HG03159 (cell line): ENCODE measurements at regions not wholly inside any gene's neighbourhood (a gene's known extent, or its start where the extent isn't known, plus 50 kb on each side); places are given as distances from the start of the nearest gene placed in this dataset.
"Not testable (repeated sequence)": the region's sequence is repeated elsewhere in the genome, so short reads cannot be mapped to it uniquely, and the experiment has no call there.

Source experiments
- ATAC-seq: cut with Tn5 transposase; IDR thresholded peaks from one replicate; pipeline ENCODE4 v1.9.1; 2021; ENCODE audit warnings: mild to moderate bottlenecking, moderate library complexity; ENCODE audit not compliant: unreplicated experiment

GRCh38 chr12:46494424-46494823 is 121.9 kb upstream of the SLC38A2 start:
- no peak for ATAC-seq

GRCh38 chr12:46493834-46494181 is 121.2 kb upstream of the SLC38A2 start:
- no peak for ATAC-seq

- no peak for ATAC-seq
These were observed 120.7 kb upstream of the SLC38A2 start for GRCh38 chr12:46493150-46493833.

GRCh38 chr12:46492471-46493085 is 120.0 kb upstream of the SLC38A2 start:
- no peak for ATAC-seq

DNA sequence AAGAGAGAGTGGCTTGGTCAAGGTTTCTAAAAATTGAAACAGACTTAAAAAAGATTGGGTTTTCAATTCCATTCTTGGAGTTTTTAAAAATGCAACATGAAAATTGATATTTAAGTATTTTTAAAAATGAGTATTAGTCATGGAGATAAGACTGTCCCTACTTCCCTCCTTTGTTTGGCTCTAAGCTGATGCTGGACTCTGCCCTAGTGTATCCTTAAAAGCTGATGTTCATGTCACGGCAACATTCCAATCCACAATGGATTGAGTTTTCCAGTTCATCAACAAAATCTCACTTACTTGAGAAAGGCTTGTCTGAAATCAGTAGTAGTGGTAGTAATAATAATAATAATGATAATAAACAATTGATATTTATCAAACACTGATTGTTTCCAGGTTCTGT is 119.0 kb upstream of the SLC38A2 start:
- ATAC-seq, result no peak

DNA sequence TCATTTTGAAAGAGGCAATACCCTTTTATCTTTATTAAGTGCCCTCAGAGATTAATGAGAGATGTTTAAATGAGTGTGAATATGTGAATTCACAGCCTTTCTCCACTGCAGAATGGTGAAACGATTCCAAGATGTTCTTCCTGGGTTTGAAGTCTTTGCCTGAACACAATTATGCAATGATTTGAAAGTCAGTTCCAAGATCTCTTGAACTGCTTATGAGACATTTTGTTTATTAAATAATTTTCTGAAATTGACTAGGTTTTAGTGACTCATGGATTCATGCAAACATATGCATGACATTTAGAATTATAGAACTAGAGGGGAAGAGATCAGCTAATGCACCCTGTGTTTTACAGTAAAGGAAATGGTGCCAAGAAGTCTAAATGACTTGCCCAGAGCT is 118.1 kb upstream of the SLC38A2 start:
- no peak for ATAC-seq

DNA sequence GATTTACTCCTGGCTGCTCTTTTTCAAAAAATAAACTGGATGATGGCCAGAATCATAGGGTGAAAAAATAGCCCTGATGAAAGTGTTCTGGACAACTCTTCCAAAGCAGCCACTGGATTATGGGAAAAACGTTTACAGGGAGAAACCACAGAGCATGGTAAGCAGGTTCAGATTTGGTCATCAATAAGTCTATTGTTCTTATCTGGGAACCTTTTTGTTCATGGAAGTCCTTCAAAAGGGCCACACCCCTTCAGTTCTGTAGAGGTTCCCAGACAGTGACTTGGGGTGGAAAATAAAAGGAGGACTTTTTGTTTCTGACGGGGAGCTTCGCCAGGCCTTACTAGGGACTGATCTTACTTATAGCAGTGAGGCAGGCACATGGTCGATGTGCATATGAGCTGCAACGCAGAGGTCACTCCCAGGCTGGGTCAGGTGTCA is 117.4 kb upstream of the SLC38A2 start:
- ATAC-seq, result no peak

DNA sequence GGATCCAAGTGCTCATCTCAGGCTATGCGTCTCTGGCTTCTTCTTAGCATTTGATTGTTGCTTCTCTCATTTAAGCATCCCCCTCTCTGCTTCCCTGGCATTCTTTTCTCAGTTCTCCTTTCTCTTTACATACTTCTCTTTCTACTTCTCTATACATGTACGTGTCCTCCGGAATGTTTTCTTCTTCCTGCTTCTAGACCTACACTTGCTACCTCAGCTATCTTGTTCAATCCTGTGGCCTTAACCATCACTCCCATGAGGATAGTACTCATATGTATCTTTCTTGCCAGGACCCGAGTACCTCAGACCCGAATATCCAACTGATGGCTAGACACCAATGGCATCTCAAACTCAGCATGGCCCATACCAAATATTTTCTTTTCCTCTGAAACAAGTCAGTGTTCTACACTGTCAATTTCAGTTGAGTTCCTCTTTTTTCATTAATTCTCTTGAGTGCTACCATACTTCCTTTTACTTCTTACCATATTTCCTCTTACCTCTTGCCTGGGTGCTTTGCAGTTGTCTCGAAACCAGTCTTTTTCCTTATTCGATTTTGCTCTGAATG is 115.1 kb upstream of the SLC38A2 start:
- peak; percentile 77 for ATAC-seq

DNA sequence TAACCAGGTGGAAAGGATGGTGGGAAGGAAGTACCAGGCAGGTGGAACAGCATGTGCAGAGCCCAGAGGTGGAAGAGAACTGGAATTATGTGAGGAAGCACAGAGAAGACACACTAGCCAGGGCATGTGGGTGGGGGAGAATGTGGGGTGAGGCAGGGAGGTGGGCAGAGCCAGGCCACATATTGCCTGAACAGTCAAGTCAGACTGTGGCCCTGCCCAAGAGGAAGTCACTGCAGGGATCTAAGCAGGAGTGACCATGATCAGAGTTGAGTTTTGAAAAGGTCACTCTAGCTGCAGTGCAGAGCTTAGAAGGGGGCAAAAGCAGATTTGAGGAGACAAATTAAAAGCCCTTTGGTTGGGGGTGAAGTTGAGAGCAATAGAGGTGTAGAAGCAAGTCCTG is 114.0 kb upstream of the SLC38A2 start:
- ATAC-seq, result no peak

DNA sequence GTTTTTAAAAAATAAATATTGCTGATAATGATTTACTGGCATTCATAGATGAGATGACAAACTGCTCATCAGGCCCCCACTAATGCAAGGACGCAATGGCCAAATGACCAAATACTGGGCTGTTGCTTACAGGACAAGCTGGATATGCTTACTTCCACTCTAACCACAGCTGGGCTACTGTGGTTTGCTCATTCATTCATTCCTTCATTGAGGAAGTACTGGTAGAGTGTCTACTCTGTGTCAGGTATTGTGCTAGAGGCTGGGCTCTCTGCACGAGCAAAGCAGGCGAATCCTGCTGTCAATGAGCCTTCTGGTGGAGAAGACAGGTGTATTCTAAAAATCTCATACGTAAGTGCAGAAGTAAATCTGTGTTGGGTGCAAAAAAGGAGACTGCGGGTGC is 113.3 kb upstream of the SLC38A2 start:
- ATAC-seq, result no peak

GRCh38 chr12:46484396-46485061 is 112.0 kb upstream of the SLC38A2 start:
- ATAC-seq, result no peak

GRCh38 chr12:46483572-46484395 is 111.2 kb upstream of the SLC38A2 start:
- ATAC-seq, result no peak

DNA sequence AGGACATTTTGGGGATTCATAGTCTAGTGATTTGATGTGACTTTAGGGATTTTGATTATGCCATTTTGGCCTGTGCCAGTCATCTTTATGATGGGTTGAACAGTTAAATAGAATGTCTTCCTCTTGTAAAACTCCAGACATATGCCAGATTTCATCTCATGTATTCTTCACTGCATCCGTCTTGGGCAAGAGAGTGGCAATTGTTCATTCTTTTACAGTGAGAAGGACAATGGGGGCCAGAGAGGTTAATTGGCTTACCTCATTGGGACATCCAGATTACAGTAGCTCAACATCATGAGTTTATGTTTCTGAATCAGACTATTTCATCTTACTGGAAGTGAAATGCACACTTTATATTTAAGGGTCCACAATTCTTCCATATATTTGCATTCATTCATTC is 108.2 kb upstream of the SLC38A2 start:
- ATAC-seq, result no peak

GRCh38 chr12:46480316-46480715 is 107.7 kb upstream of the SLC38A2 start:
- ATAC-seq, result no peak

- no peak for ATAC-seq
These were observed 105.5 kb upstream of the SLC38A2 start for GRCh38 chr12:46478123-46478522.

GRCh38 chr12:46477541-46477940 is 105.0 kb upstream of the SLC38A2 start:
- ATAC-seq, result no peak

GRCh38 chr12:46475972-46476645 is 103.5 kb upstream of the SLC38A2 start:
- no peak for ATAC-seq

DNA sequence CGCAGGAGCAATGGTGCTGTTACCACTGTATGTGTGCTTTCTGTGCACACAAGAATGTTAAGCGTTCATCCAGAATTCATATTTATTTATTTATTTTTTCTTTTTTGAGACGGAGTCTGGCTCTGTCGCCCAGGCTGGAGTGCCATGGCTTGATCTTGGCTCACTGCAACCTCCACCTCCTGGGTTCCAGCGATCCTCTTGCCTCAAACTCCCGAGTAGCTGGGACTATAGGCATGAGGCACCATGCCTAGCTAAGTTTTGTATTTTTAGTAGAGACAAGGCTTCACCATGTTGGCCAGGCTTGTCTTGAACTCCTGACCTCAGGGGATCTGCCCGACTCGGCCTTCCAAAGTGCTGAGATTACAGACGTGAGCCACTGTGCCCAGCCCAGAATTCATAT is 101.8 kb upstream of the SLC38A2 start:
- not testable (repeated sequence) for ATAC-seq

DNA sequence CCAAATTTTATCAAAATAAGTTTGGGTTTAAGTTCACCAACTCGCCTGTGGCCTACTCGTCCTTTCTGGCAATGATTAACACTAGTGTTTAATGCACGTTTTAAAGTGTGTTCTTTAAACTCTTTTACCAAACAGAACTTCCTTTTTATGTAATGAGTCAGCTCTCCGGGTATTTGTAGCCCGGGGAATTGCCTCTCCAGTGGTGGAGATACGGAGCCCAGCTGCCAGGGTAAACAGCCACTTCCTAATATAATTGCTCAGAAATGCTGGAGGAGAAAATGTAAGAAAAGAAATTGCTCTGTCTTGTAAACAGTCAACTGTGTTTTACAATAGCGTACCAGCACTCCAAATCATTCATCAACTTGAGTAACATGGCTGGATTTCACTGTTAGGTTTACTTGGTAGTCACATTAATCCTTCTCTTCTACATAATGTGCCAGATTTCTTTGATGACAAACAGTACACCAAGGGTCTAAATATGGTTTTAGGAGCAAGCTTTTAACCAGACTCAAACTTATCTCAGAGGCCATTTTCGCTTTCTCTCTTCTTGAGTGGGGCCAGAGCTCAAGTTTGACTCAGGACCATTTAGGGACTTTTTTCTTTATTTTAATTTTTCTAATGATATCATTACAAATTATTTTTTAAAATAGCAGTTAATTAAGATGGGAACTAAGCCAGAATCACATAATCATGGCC is 101.2 kb upstream of the SLC38A2 start:
- no peak for ATAC-seq
